SH-SY5Y (cell line): ENCODE measurements at regions not wholly inside any gene's neighbourhood (a gene's known extent, or its start where the extent isn't known, plus 50 kb on each side); places are given as distances from the start of the nearest gene placed in this dataset.

ENCODE experiments used
- GATA2 ChIP-seq: IDR thresholded peaks from 2 replicates; pipeline ENCODE4 v1.6.1; 2011; ENCODE audit warnings: mild to moderate bottlenecking, low read depth, low read length
- GATA3 ChIP-seq: IDR thresholded peaks from 2 replicates; pipeline ENCODE4 v1.6.1; 2011; ENCODE audit warnings: low read depth, mild to moderate bottlenecking, low read length, moderate library complexity

DNA sequence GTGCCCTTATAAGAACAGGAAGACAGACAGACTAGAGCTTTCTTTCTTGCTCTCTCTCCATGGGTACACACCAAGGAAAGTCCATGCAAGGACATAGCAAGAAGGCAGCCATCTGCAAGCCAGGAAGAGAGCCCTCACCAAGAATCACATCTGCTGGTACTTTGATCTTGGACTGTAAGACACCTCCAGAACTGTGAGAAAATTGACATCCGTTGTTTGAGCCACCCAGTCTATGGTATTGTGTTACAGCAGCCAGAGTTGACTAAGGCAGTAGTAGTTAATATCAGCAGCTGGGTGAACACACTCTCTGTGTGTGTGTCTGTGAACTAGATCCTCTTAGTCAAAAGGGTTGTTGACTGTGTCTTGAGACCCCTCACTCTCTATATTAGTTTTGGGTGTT is 53.8 kb upstream of the PPP2R5A start:
- no peak for TF ChIP-seq GATA3
- TF ChIP-seq GATA2, result no peak
